ENCODE measurements at regions not wholly inside any gene's neighbourhood (a gene's known extent, or its start where the extent isn't known, plus 50 kb on each side); places are given as distances from the start of the nearest gene placed in this dataset.
"Not testable (repeated sequence)": the region's sequence is repeated elsewhere in the genome, so short reads cannot be mapped to it uniquely, and the experiment has no call there.

GRCh38 chr6:141925001-141925400, 207.7 kb upstream of the GJE1 start:
- no peak for DNase-seq (ENCODE audit: low read depth)
- TF ChIP-seq CTCF (IDR thresholded peaks at IDR 0.05; ENCODE audit: control insufficient read depth, extremely low read depth, insufficient read depth) = no peak
- H3K4me3 ChIP-seq (ENCODE audit: low read depth, low read length) = no peak overlapping the region

DNA sequence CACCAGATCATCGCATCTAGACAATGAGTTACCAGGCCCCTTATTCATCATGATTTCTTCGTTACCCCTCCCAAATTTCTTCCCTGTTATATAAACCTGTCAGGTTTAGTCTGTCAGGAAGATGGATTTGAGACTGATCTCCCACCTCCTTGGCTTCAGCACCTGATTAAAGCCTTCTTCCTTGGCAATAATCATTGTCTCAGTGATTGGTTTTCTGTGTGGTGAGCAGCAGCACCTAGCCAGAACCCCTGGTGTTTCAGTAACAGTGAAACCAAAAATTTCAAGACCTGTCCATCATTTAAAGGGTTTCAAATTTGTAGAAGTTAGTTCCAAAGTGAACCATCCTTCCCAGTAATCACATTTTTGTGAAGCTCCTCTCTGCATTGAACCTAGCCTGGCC, 209.8 kb upstream of the GJE1 start:
- H3K4me3 ChIP-seq (ENCODE audit: low read depth, low read length) = no peak overlapping the region
- no peak for DNase-seq (ENCODE audit: low read depth)
- no peak for TF ChIP-seq CTCF (IDR thresholded peaks at IDR 0.05; ENCODE audit: control insufficient read depth, extremely low read depth, insufficient read depth)

DNA sequence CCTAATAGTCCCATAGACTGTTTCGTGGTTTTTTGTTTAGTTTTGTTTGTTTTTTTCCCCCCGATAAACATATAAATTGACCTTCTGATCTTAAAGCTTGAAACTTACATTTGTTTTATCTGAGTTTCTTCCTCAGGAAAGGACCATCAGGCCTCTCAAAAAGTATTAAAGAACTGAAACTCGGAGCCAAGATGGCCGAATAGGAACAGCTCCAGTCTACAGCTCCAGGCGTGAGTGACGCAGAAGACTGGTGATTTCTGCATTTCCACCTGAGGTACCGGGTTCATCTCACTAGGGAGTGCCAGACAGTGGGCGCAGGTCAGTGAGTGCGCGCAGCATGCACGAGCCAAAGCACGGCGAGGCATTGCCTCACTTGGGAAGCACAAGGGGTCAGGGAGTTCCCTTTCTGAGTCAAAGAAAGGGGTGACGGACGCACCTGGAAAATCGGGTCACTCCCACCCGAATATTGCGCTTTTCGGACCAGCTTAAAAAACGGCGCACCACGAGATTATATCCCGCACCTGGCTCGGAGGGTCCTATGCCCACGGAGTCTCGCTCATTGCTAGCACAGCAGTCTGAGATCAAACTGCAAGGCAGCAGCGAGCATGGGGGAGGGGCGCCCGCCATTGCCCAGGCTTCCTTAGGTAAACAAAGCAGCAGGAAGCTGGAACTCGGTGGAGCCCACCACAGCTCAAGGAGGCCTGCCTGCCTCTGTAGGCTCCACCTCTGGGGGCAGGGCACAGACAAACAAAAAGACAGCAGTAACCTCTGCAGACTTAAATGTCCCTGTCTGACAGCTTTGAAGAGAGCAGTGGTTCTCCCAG, 215.8 kb upstream of the GJE1 start:
- not testable (repeated sequence) for H3K4me3 ChIP-seq (ENCODE audit: low read depth, low read length); DNase-seq (ENCODE audit: low read depth)

GRCh38 chr6:141914646-141915045, 218.1 kb upstream of the GJE1 start:
- no peak for DNase-seq (ENCODE audit: low read depth)
- no peak for TF ChIP-seq CTCF (IDR thresholded peaks at IDR 0.05; ENCODE audit: control insufficient read depth, extremely low read depth, insufficient read depth)
- no peak overlapping the region for H3K4me3 ChIP-seq (ENCODE audit: low read depth, low read length)

DNA sequence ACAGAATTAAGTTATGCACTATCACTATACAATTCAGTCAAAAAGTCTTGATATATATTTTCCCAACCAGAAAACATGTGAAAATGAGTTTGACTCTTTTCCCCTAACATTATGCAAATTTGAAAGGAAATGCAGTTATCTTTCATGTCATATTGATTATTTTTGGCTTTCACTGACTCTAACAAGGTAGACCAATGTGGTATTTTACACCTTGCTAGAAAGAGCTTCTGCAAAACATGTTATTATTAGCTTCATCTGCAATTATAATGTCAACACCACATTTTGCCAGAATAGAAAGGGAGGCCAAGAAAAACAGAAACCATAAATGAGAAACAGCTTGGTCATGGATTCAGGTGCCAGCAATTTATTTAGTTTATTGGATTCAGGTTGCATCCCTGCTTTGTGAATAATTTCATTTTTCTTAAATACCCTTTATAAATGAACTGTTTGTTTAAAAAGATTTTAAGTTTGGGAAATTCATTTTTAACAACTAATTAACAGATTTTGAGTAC, 226.1 kb upstream of the GJE1 start:
- no peak for DNase-seq (ENCODE audit: low read depth)
- TF ChIP-seq CTCF (IDR thresholded peaks at IDR 0.05; ENCODE audit: control insufficient read depth, extremely low read depth, insufficient read depth) = no peak
- no peak overlapping the region for H3K4me3 ChIP-seq (ENCODE audit: low read depth, low read length)

DNA sequence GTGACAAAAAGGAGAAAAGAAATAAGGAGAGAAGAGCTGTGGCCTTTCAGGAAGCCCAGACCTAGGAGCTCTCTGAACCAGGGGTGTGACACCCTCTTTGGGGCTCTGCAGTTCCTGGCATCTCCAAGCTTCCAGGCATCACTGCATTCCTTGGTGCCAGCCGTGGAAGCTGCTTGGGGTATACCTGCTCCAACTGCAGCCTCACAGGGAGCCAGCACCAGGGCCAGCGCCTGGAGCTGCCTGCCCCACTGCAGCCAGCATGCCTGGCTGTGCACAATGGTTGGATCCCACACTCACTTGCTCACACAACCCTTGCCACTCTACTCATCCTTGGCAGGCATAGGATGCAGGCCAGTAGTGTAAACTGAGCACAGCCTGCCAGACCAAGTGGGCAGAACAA, 242.1 kb upstream of the GJE1 start:
- TF ChIP-seq CTCF (IDR thresholded peaks at IDR 0.05; ENCODE audit: control insufficient read depth, extremely low read depth, insufficient read depth) = no peak
- H3K4me3 ChIP-seq (ENCODE audit: low read depth, low read length) = no peak overlapping the region
- DNase-seq (ENCODE audit: low read depth) = no peak

DNA sequence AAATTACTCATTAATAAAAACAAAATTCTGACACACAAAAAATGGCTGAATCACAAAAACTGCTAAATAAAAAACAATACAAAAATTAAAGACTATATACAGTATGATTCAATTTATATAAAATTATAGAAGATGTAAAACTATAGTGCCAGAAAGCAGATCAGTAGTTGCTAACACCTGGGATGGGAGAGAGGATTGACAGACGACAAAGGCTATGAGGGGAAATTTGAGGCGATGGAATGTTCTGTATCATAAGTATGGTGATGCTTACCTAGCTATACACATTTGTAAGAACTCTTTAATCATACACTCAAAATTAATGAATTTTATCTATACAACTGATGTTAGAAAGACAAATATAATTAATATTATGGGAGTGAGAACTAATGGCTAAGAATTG, 247.9 kb upstream of the GJE1 start:
- no peak overlapping the region for H3K4me3 ChIP-seq (ENCODE audit: low read depth, low read length)
- DNase-seq (ENCODE audit: low read depth) = no peak
- no peak for TF ChIP-seq CTCF (IDR thresholded peaks at IDR 0.05; ENCODE audit: control insufficient read depth, extremely low read depth, insufficient read depth)
